ENCODE measurements at regions not wholly inside any gene's neighbourhood (a gene's known extent, or its start where the extent isn't known, plus 50 kb on each side); places are given as distances from the start of the nearest gene placed in this dataset.

DNA sequence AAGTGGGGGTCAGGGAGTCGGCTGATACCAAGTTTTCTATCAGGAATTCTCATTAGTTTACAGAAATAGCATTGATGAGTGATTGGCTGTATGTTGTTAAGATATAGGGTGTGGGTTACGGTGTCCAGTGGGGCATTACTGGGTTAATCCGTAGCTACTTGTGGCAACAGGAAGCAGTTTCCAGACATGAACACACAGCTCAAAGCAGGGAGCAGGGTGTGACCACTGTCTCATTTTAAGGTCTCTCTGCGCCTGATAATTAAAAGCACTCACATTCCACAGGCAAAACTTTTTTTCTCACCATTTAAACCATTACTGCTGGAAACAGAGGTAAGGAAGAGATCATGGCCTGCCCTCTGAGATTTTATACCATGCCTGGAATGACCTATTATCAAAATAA is 114.9 kb downstream of the SIK1 start:
- no peaks in the 10 kb centered on the region for H3K9me3 Mint-ChIP-seq
- Histone ChIP-seq H3K4me3 (ENCODE audit: low read length) (no peak overlapping the region), H3K36me3 (ENCODE audit: insufficient read depth, low read length) (no peaks in the 10 kb centered on the region), H3K27ac (ENCODE audit: low read depth in 1 of 2, low read length in 2 of 2) (no peak overlapping the region), H3K4me1 (ENCODE audit: insufficient read depth, low read length) (no peaks in the 10 kb centered on the region), H3K9me3 (ENCODE audit: control insufficient read depth in 1 of 2, insufficient read depth in 1 of 2, low read length in 2 of 2) (peaks cover 0 to 3% of the 10 kb centered on the region in 2 experiments), H3K27me3 (ENCODE audit: control insufficient read depth in 1 of 2, insufficient read depth in 2 of 2, low read length in 2 of 2) (peaks cover 0 to 6% of the 10 kb centered on the region in 2 experiments)
- DNase-seq (no peak), ATAC-seq (ENCODE audit: poor library complexity) (no peak)
- peaks cover 4% of the 10 kb centered on the region for H3K4me1 Mint-ChIP-seq (ENCODE audit: low read depth)
- ChIA-PET CTCF (no interaction called here), POLR2A (no interaction called here)
- no peak overlapping the region for H3K4me3 Mint-ChIP-seq
- no peaks in the 10 kb centered on the region for H3K36me3 Mint-ChIP-seq (ENCODE audit: low read depth)
- TF ChIP-seq, protein P1, sequence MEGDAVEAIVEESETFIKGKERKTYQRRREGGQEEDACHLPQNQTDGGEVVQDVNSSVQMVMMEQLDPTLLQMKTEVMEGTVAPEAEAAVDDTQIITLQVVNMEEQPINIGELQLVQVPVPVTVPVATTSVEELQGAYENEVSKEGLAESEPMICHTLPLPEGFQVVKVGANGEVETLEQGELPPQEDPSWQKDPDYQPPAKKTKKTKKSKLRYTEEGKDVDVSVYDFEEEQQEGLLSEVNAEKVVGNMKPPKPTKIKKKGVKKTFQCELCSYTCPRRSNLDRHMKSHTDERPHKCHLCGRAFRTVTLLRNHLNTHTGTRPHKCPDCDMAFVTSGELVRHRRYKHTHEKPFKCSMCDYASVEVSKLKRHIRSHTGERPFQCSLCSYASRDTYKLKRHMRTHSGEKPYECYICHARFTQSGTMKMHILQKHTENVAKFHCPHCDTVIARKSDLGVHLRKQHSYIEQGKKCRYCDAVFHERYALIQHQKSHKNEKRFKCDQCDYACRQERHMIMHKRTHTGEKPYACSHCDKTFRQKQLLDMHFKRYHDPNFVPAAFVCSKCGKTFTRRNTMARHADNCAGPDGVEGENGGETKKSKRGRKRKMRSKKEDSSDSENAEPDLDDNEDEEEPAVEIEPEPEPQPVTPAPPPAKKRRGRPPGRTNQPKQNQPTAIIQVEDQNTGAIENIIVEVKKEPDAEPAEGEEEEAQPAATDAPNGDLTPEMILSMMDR (IDR thresholded peaks at IDR 0.05), result no peak
- H3K27ac Mint-ChIP-seq, result no peak overlapping the region
- intact Hi-C loops (cut with DNase I, micrococcal nuclease), result no loop called here
- peaks cover 9% of the 10 kb centered on the region for H3K27me3 Mint-ChIP-seq

DNA sequence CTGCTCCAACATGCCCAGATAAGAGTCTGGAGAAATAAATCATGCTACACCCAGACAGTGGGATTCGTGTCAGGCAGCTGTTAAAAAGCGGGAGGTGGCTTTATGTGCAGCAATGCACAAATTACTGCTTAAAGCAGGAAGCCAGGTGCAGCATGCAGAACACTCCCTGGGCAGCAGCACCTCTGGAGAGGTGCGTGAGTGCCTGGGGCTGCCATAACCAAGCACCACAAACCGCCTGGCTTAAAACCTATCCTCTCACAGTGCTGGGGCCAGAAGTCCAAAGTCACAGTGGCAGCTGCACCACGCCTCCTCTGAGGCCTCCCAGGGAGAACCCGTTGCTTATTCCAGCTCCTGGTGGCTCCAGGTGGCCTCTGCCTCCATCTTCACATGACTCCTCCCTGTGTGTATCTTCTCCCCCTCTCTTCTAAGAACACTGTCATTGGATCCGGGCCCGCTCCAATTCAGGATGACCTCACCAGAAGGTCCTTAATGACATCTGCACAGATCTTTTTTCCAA is 115.6 kb downstream of the SIK1 start:
- Histone ChIP-seq H3K27me3 (ENCODE audit: control insufficient read depth in 1 of 2, insufficient read depth in 2 of 2, low read length in 2 of 2) (peaks cover 0 to 6% of the 10 kb centered on the region in 2 experiments), H3K9me3 (ENCODE audit: control insufficient read depth in 1 of 2, insufficient read depth in 1 of 2, low read length in 2 of 2) (peaks cover 0 to 3% of the 10 kb centered on the region in 2 experiments), H3K27ac (ENCODE audit: low read depth in 1 of 2, low read length in 2 of 2) (no peak overlapping the region), H3K4me3 (ENCODE audit: low read length) (no peak overlapping the region), H3K4me1 (ENCODE audit: insufficient read depth, low read length) (no peaks in the 10 kb centered on the region), H3K36me3 (ENCODE audit: insufficient read depth, low read length) (no peaks in the 10 kb centered on the region)
- ATAC-seq (ENCODE audit: poor library complexity) (no peak), DNase-seq (no peak)
- peaks cover 4% of the 10 kb centered on the region for H3K4me1 Mint-ChIP-seq (ENCODE audit: low read depth)
- H3K27ac Mint-ChIP-seq, result no peak overlapping the region
- TF ChIP-seq, protein P1 (IDR thresholded peaks at IDR 0.05), result no peak
- ChIA-PET CTCF (no interaction called here), POLR2A (no interaction called here)
- intact Hi-C loops (cut with DNase I, micrococcal nuclease), result no loop called here
- peaks cover 9% of the 10 kb centered on the region for H3K27me3 Mint-ChIP-seq
- no peaks in the 10 kb centered on the region for H3K36me3 Mint-ChIP-seq (ENCODE audit: low read depth)
- no peak overlapping the region for H3K4me3 Mint-ChIP-seq
- no peaks in the 10 kb centered on the region for H3K9me3 Mint-ChIP-seq

DNA sequence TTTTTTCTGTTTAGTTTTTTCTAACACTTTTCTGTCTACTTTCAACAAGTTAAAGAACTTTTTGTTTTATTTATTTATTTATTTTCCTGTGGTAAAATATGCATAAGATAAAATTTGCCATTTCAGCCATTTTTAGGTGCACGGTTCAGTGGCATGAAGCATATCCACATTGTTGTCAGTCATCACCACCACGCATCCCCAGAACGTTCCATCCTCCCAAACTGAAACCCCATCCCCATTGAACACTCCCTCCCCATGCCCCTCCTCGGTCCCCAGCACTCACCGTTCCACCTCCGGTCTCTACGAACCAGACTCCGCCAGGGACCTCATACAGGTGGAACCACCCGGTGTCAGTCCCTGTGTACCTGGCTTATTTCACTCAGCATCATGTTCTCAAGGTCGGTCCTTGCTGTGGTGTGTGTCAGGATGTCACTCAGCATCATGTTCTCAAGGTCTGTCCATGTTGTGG is 118.1 kb downstream of the SIK1 start:
- no peaks in the 10 kb centered on the region for H3K36me3 Mint-ChIP-seq (ENCODE audit: low read depth)
- ATAC-seq (ENCODE audit: poor library complexity), result no peak
- no peaks in the 10 kb centered on the region for H3K9me3 Mint-ChIP-seq
- TF ChIP-seq, protein P1 (IDR thresholded peaks at IDR 0.05), result no peak
- H3K27ac Mint-ChIP-seq, result no peak overlapping the region
- intact Hi-C loops (cut with DNase I, micrococcal nuclease), result no loop called here
- no peaks in the 10 kb centered on the region for H3K27me3 Mint-ChIP-seq
- Histone ChIP-seq H3K27ac (ENCODE audit: low read depth in 1 of 2, low read length in 2 of 2) (no peak overlapping the region), H3K9me3 (ENCODE audit: control insufficient read depth in 1 of 2, insufficient read depth in 1 of 2, low read length in 2 of 2) (peaks cover 0 to 5% of the 10 kb centered on the region in 2 experiments), H3K4me3 (ENCODE audit: low read length) (no peak overlapping the region), H3K27me3 (ENCODE audit: control insufficient read depth in 1 of 2, insufficient read depth in 2 of 2, low read length in 2 of 2) (peaks cover 0 to 1% of the 10 kb centered on the region in 2 experiments), H3K4me1 (ENCODE audit: insufficient read depth, low read length) (no peaks in the 10 kb centered on the region), H3K36me3 (ENCODE audit: insufficient read depth, low read length) (no peaks in the 10 kb centered on the region)
- ChIA-PET POLR2A (no interaction called here), CTCF (no interaction called here)
- H3K4me1 Mint-ChIP-seq (ENCODE audit: low read depth), result no peaks in the 10 kb centered on the region
- no peak for DNase-seq
- H3K4me3 Mint-ChIP-seq, result no peak overlapping the region
